Suprapubic skin (tissue), 4 donors: ENCODE measurements at regions not wholly inside any gene's neighbourhood (a gene's known extent, or its start where the extent isn't known, plus 50 kb on each side); places are given as distances from the start of the nearest gene placed in this dataset.

Experiments
- DNase-seq, 2 donors: peaks; one replicate each; pipeline ENCODE4 v3.0.0-alpha.2; 2019; ENCODE audit warnings: low spot score in 2 of 2
- H3K27ac ChIP-seq: fragments of 200-600 bp; sonication (generic); one replicate; pipeline ENCODE4 v1.5.1; 2019
- H3K27me3 ChIP-seq: fragments of 200-600 bp; sonication (generic); one replicate; pipeline ENCODE4 v1.5.1; 2019
- H3K36me3 ChIP-seq: fragments of 200-600 bp; sonication (generic); one replicate; pipeline ENCODE4 v1.5.1; 2019
- H3K4me1 ChIP-seq: fragments of 200-600 bp; sonication (generic); one replicate; pipeline ENCODE4 v1.5.1; 2019
- H3K4me3 ChIP-seq: fragments of 200-600 bp; sonication (generic); one replicate; pipeline ENCODE4 v1.5.1; 2019; ENCODE audit warnings: mild to moderate bottlenecking
- H3K9me3 ChIP-seq: fragments of 200-600 bp; sonication (generic); one replicate; pipeline ENCODE4 v1.5.1; 2019
- CTCF ChIP-seq, 2 donors: fragments of 200-600 bp in 1 of 2; fragments of 450-650 bp in 1 of 2; sonication (generic) in 1 of 2; IDR thresholded peaks; one replicate each; pipeline ENCODE4 v1.5.1; 2016 to 2019; ENCODE audit warnings: antibody characterized with exemption in 2 of 2, mild to moderate bottlenecking in 1 of 2, moderate library complexity in 1 of 2
- EP300 ChIP-seq: sonication (generic); formaldehyde crosslinking; IDR thresholded peaks from one replicate; pipeline ENCODE4 v1.6.1; 2017; ENCODE audit warnings: antibody characterized with exemption
- POLR2A ChIP-seq, 2 donors: fragments of 450-650 bp; IDR thresholded peaks; one replicate each; pipeline ENCODE4 v1.6.1; 2017; ENCODE audit warnings: antibody characterized with exemption in 2 of 2, mild to moderate bottlenecking in 2 of 2, moderate library complexity in 2 of 2
- POLR2AphosphoS5 ChIP-seq, 3 donors: sonication (generic); formaldehyde crosslinking; IDR thresholded peaks; one replicate each; pipeline ENCODE4 v1.6.1; 2017; ENCODE audit warnings: antibody characterized with exemption in 3 of 3
- WGBS: methylation state at CpG from one replicate; pipeline ENCODE4 v1.1.5; 2018; 5-methylcytosine and 5-hydroxymethylcytosine counted together

GRCh38 chr9:79221084-79221483 lies 350.7 kb upstream of the TLE4 start:
- Histone ChIP-seq H3K4me3 (no peak overlapping the region), H3K27me3 (no peaks in the 10 kb centered on the region), H3K27ac (no peak overlapping the region), H3K36me3 (no peaks in the 10 kb centered on the region), H3K4me1 (peaks cover 13% of the 10 kb centered on the region), H3K9me3 (no peaks in the 10 kb centered on the region)
- DNase-seq: no peak
- TF ChIP-seq CTCF (IDR thresholded peaks at IDR 0.05): no peak
- TF ChIP-seq POLR2AphosphoS5 (IDR thresholded peaks at IDR 0.05): no peak
- no peak for TF ChIP-seq EP300
- TF ChIP-seq POLR2A (IDR thresholded peaks at IDR 0.05): no peak
- 42% methylated on average over 1 of the region's 1 CpG for WGBS

GRCh38 chr9:79222483-79222882 lies 349.3 kb upstream of the TLE4 start:
- no peaks in the 10 kb centered on the region for H3K9me3 ChIP-seq
- no peak overlapping the region for H3K4me3 ChIP-seq
- whole genome bisulfite sequencing: 40% methylated on average over 2 of the region's 2 CpGs
- H3K36me3 ChIP-seq: no peaks in the 10 kb centered on the region
- no peaks in the 10 kb centered on the region for H3K27me3 ChIP-seq
- no peak overlapping the region for H3K27ac ChIP-seq
- no peak for DNase-seq
- TF ChIP-seq EP300: no peak
- no peak for TF ChIP-seq POLR2A (IDR thresholded peaks at IDR 0.05)
- TF ChIP-seq CTCF (IDR thresholded peaks at IDR 0.05): no peak
- H3K4me1 ChIP-seq: peaks cover 9% of the 10 kb centered on the region

- TF ChIP-seq EP300 (no peak), POLR2AphosphoS5 (IDR thresholded peaks at IDR 0.05) (no peak), CTCF (IDR thresholded peaks at IDR 0.05) (no peak), POLR2A (IDR thresholded peaks at IDR 0.05) (no peak)
- WGBS: 53% methylated on average over 3 of the region's 3 CpGs
These were observed 346.9 kb upstream of the TLE4 start for GRCh38 chr9:79224672-79225433.

GRCh38 chr9:79233542-79233941 lies 338.2 kb upstream of the TLE4 start:
- DNase-seq: no peak
- H3K9me3 ChIP-seq: peaks cover 5% of the 10 kb centered on the region
- H3K36me3 ChIP-seq: no peaks in the 10 kb centered on the region
- H3K4me3 ChIP-seq: no peak overlapping the region
- no peak overlapping the region for H3K27ac ChIP-seq
- H3K27me3 ChIP-seq: no peaks in the 10 kb centered on the region
- no peak for TF ChIP-seq CTCF (IDR thresholded peaks at IDR 0.05)
- TF ChIP-seq EP300: no peak
- TF ChIP-seq POLR2AphosphoS5 (IDR thresholded peaks at IDR 0.05): no peak
- no peak for TF ChIP-seq POLR2A (IDR thresholded peaks at IDR 0.05)
- 92% methylated on average over 2 of the region's 2 CpGs for WGBS
- H3K4me1 ChIP-seq: no peaks in the 10 kb centered on the region

More at GRCh38 chr9:79224672-79225433, 346.9 kb upstream of the TLE4 start:
- H3K27ac ChIP-seq: no peak overlapping the region
- H3K9me3 ChIP-seq: no peaks in the 10 kb centered on the region
- H3K27me3 ChIP-seq: no peaks in the 10 kb centered on the region
- peaks cover 9% of the 10 kb centered on the region for H3K4me1 ChIP-seq
- H3K4me3 ChIP-seq: no peak overlapping the region
- no peak for DNase-seq
- H3K36me3 ChIP-seq: no peaks in the 10 kb centered on the region

GRCh38 chr9:79236466-79236865 lies 335.3 kb upstream of the TLE4 start:
- WGBS: 60% methylated on average over 2 of the region's 2 CpGs
- no peaks in the 10 kb centered on the region for H3K27me3 ChIP-seq
- no peaks in the 10 kb centered on the region for H3K4me1 ChIP-seq
- no peak for DNase-seq
- no peak overlapping the region for H3K4me3 ChIP-seq
- H3K27ac ChIP-seq: no peak overlapping the region
- H3K9me3 ChIP-seq: peaks cover 5% of the 10 kb centered on the region
- H3K36me3 ChIP-seq: no peaks in the 10 kb centered on the region
- TF ChIP-seq EP300 (no peak), CTCF (IDR thresholded peaks at IDR 0.05) (no peak), POLR2AphosphoS5 (IDR thresholded peaks at IDR 0.05) (no peak), POLR2A (IDR thresholded peaks at IDR 0.05) (no peak)
